OCI-LY7 (cell line): ENCODE measurements at regions not wholly inside any gene's neighbourhood (a gene's known extent, or its start where the extent isn't known, plus 50 kb on each side); places are given as distances from the start of the nearest gene placed in this dataset.
"Not testable (repeated sequence)": the region's sequence is repeated elsewhere in the genome, so short reads cannot be mapped to it uniquely, and the experiment has no call there.

Source experiments
- BruUV-seq: library from RNA; stranded (reverse); fragments of 400-500 nt; replicated peaks from 2 replicates; lab custom pipeline; 2021; lab: Mats Ljungman, UMichigan
- CTCF ChIA-PET: fragments of 300-600 bp; sonication (Branson Sonifier 250); formaldehyde crosslinking; loops from one replicate; lab custom pipeline; 2022; ENCODE audit warnings: antibody characterized with exemption; ENCODE audit not compliant: unreplicated experiment; lab: Charles Lee
- POLR2A ChIA-PET: fragments of 300-600 bp; sonication (Branson Sonifier 250); formaldehyde crosslinking; loops from one replicate; lab custom pipeline; 2022; ENCODE audit warnings: antibody characterized with exemption; lab: Charles Lee
- DNase-seq: peaks from one replicate; pipeline ENCODE4 v3.0.0-alpha.2; 2015; ENCODE audit warnings: low spot score
- H2AFZ ChIP-seq: fragments of 200-600 bp; sonication (generic), shearing (Covaris generic); 2 replicates; pipeline ENCODE4 v1.6.1; 2014; ENCODE audit warnings: mild to moderate bottlenecking, antibody characterized with exemption, low read length, moderate library complexity
- H3K27ac ChIP-seq: fragments of 200-600 bp; sonication (generic); 2 replicates; pipeline ENCODE4 v1.5.1; 2014; ENCODE audit warnings: mixed run types, low read depth, mild to moderate bottlenecking, moderate library complexity, low read length, inconsistent platforms; ENCODE audit not compliant: poor library complexity, severe bottlenecking
- H3K36me3 ChIP-seq: fragments of 200-600 bp; sonication (generic); 2 replicates; pipeline ENCODE4 v1.6.1; 2014; ENCODE audit warnings: mild to moderate bottlenecking, antibody characterized with exemption, low read length, moderate library complexity, mixed read lengths; ENCODE audit not compliant: insufficient read depth
- H3K4me1 ChIP-seq: fragments of 200-600 bp; sonication (generic); 2 replicates; pipeline ENCODE4 v1.5.1; 2014; ENCODE audit warnings: mild to moderate bottlenecking, low read length; ENCODE audit not compliant: insufficient read depth, poor library complexity, severe bottlenecking
- H3K4me2 ChIP-seq: fragments of 200-600 bp; sonication (generic); 2 replicates; pipeline ENCODE4 v1.6.1; 2014; ENCODE audit warnings: mild to moderate bottlenecking, low read length
- H3K4me3 ChIP-seq: fragments of 200-600 bp; sonication (generic); 2 replicates; pipeline ENCODE4 v1.5.1; 2014; ENCODE audit warnings: mild to moderate bottlenecking, low read depth, low read length; ENCODE audit not compliant: poor library complexity, severe bottlenecking
- H3K79me2 ChIP-seq: fragments of 200-600 bp; sonication (generic); 2 replicates; pipeline ENCODE4 v1.6.1; 2016; ENCODE audit warnings: low read depth, mild to moderate bottlenecking, low read length, moderate library complexity, mixed read lengths; ENCODE audit not compliant: insufficient read depth
- H3K9me2 ChIP-seq: fragments of 200-600 bp; sonication (generic); 2 replicates; pipeline ENCODE4 v1.6.1; 2016; ENCODE audit warnings: mild to moderate bottlenecking, low read length, mixed read lengths; ENCODE audit not compliant: insufficient read depth
- H3K9me3 ChIP-seq: fragments of 200-600 bp; sonication (generic); 2 replicates; pipeline ENCODE4 v1.6.1; 2014; ENCODE audit warnings: mild to moderate bottlenecking, mixed run types, low read length, mixed read lengths
- H4K20me1 ChIP-seq: fragments of 200-600 bp; sonication (generic); 2 replicates; pipeline ENCODE4 v1.6.1; 2014; ENCODE audit warnings: mild to moderate bottlenecking, antibody characterized with exemption, low read length, moderate library complexity, mixed read lengths; ENCODE audit not compliant: insufficient read depth
- CTCF ChIP-seq: fragments of 200-600 bp; sonication (generic); conservative IDR thresholded peaks from 2 replicates; pipeline ENCODE4 v1.5.1; 2014; ENCODE audit warnings: mild to moderate bottlenecking, antibody characterized with exemption, low read length, moderate library complexity, mixed read lengths
- EZH2phosphoT487 ChIP-seq: fragments of 200-600 bp; sonication (generic); IDR thresholded peaks from 2 replicates; pipeline ENCODE4 v1.6.1; 2018; ENCODE audit warnings: low read depth, borderline replicate concordance, mild to moderate bottlenecking, mixed run types, antibody characterized with exemption, low read length, moderate library complexity, mixed read lengths
- intact Hi-C: fragments of 100-400 bp; cut with micrococcal nuclease; formaldehyde crosslinking; loops from one replicate; pipeline ENCODE4 v1.10.0; 2022; ENCODE audit not compliant: unreplicated experiment

DNA sequence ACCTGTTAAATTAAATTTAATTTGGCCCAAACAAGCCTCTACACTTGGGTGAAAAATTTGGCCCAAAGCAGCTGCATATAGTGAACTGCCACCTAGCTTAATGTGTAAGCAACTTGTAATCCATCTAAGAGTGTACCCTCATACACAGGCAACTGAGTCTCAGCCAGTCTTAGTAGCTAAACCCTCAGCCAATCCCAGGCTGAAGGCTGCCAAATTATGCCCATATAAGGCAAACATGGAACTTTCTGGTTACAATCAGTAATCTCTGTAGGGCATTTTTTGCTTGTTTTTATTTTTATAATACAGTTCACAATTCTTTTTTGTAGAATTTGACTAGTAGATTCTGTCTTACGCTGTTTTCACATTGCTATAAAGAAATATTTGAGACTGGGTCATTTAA is 958.7 kb downstream of the FSCB start:
- Histone ChIP-seq H4K20me1 (no peaks in the 10 kb centered on the region), H3K79me2 (no peaks in the 10 kb centered on the region), H3K4me2 (no peak overlapping the region), H3K4me3 (no peak overlapping the region), H3K4me1 (no peaks in the 10 kb centered on the region), H3K27ac (no peak overlapping the region), H3K9me3 (no peaks in the 10 kb centered on the region), H3K36me3 (no peaks in the 10 kb centered on the region), H3K9me2 (no peaks in the 10 kb centered on the region), H2AFZ (no peak overlapping the region)
- no peak for DNase-seq
- POLR2A ChIA-PET = interaction anchor here (1.4 kb wide), 1 partner anchor 15 kb away, joined by 3 read pairs; no protein-coding TSS in a partner anchor
- TF ChIP-seq EZH2phosphoT487 (no peak), CTCF (no peak)
- CTCF ChIA-PET = no interaction called here
- intact Hi-C loops = no loop called here
- BruUV-seq = no TSS peak

DNA sequence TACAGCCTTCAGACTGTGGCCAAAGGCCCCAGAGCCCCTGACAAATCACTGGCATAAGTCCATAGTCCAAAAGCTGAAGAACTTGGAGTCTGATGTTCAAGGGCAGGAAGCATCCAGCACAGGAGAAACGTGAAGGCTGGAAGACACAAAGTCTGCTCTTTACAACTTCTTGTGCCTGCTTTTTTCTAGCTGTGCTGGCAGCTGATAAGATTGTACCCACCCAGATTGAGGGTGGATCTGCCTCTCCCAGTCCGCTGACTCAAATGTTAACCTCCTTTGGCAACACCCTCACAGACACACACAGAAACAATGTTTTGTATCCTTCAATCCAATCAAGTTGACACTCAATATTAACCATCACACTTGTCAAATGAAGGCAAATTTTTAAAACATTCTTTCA is 959.5 kb downstream of the FSCB start:
- H3K4me3 ChIP-seq, H4K20me1 ChIP-seq, H3K9me3 ChIP-seq, H2AFZ ChIP-seq, H3K27ac ChIP-seq, H3K4me1 ChIP-seq, intact Hi-C loops, H3K36me3 ChIP-seq, H3K9me2 ChIP-seq, BruUV-seq, H3K79me2 ChIP-seq, H3K4me2 ChIP-seq, CTCF ChIA-PET, DNase-seq: not testable (repeated sequence)
- POLR2A ChIA-PET = interaction anchor here (1.4 kb wide), 1 partner anchor 14 kb away, joined by 3 read pairs; no protein-coding TSS in a partner anchor

- intact Hi-C loops = no loop called here
Observed at GRCh38 chr14:43541356-43541755, 965.7 kb downstream of the FSCB start.

More at GRCh38 chr14:43541356-43541755, 965.7 kb downstream of the FSCB start:
- Histone ChIP-seq H3K9me2 (no peaks in the 10 kb centered on the region), H3K4me1 (no peaks in the 10 kb centered on the region), H3K9me3 (no peaks in the 10 kb centered on the region), H3K4me2 (no peak overlapping the region), H3K79me2 (no peaks in the 10 kb centered on the region), H3K36me3 (no peaks in the 10 kb centered on the region), H4K20me1 (no peaks in the 10 kb centered on the region), H2AFZ (no peak overlapping the region), H3K4me3 (no peak overlapping the region), H3K27ac (no peak overlapping the region)
- ChIA-PET POLR2A (no interaction called here), CTCF (no interaction called here)
- no TSS peak for BruUV-seq
- DNase-seq = no peak
- TF ChIP-seq CTCF (no peak), EZH2phosphoT487 (no peak)
